ENCODE measurements at regions not wholly inside any gene's neighbourhood (a gene's known extent, or its start where the extent isn't known, plus 50 kb on each side); places are given as distances from the start of the nearest gene placed in this dataset.
"Not testable (repeated sequence)": the region's sequence is repeated elsewhere in the genome, so short reads cannot be mapped to it uniquely, and the experiment has no call there.

DNA sequence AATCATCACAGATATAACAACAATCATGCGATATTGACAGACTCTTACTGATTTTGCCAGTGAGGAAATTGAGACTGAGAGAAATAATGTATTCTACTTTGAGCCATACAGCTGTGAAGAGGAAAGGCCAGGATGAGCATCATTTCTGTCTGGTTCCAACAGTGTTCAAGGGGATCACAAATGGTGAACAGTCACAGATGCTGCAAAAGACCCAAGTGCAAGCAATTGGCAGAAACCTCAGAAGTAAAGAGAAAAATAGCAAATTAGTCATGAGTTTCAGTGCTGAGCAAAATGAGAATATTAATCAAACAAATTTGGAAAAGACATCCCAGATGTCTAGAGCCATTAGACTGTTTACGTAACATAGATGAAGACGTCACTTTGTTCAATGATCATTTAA lies 114.1 kb downstream of the RAB38 start:
- no peak for DNase-seq (ENCODE audit: low read depth)

DNA sequence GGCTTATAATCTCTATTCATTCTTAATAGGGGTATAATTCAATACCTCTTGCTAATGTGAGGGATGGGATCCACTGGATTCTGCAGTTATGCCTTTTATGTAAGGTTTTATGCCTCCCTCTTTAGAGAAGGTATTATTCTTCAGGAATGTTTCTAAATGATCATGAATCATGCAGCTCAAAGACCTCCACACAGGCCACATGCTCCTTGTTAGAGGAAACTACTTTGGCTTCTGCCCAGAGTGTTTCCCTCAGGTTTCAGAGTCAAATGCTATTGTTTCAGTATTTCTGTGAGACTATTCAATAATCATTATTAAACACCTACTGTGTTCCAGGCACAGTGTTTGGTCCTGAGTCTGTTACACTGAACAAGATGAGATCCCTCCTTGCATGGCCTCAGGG lies 115.9 kb downstream of the RAB38 start:
- no peak for DNase-seq (ENCODE audit: low read depth)

DNA sequence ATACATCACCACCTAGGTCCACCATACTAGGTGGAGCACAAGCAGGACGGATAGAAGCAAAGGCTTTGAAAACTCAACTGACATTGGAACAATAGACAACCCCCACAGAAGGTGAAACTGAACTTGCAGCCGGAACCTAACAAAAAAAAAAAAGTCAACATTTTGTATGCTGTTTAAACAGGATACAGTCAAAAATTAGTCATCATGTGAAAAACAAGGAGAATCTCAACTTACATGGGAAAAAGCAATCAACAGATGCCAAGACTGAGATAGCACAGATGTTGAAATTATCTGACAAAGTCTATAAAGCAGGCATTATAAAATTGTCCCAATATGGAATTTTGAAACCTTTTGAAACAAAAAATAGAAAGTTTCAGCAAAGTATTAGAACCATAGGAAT lies 123.8 kb downstream of the RAB38 start:
- no peak for DNase-seq (ENCODE audit: low read depth)

DNA sequence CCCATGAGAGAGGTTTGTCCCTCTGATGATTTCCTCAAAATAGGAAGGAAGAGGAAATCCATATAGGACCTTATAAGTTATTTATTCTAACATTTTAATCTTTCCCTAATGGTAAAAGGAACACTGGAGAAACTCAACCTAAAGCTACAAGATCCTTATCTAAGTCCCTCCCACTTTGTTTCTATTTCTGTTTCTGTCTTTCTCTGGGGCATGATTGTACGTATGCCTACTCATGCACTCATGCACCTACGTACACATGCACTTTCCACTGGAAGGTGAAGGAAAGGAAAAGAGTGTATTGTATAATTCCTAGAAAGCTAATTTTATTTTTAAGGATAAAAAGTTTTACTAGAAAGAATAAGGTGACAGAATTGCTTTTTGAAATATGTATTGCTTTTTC lies 125.0 kb downstream of the RAB38 start:
- DNase-seq (ENCODE audit: low read depth), result no peak

DNA sequence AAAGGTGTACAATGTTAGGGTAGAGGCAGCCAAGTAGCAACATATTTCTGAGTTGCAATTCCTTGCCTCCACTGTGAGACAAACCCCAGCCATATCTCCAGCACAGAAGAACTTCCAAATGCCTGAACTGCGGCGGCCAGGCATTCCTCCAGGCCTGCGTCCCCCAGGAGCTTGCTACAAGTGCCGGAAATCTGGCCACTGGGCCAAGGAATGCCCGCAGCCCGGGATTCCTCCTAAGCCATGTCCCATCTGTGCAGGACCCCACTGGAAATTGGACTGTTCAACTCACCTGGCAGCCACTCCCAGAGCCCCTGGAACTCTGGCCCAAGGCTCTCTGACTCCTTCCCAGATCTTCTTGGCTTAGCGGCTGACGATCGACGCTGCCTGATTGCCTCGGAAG lies 130.0 kb downstream of the RAB38 start:
- DNase-seq (ENCODE audit: low read depth), result not testable (repeated sequence)

DNA sequence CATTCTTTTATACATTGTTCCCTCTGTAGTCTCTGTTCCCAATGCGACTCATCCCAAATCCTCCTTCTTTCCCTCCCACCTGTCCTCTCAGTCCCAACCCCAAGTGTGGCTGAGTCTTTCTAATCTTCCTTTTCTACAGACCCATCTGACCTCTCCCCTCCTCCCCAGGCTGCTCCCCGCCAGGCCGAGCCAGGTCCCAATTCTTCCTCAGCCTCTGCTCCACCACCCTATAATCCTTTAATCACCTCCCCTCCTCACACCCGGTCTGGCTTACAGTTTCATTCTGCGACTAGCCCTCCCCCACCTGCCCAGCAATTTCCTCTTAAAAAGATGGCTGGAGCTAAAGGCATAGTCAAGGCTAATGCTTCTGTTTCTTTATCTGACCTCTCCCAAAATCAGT lies 130.6 kb downstream of the RAB38 start:
- DNase-seq (ENCODE audit: low read depth), result not testable (repeated sequence)

DNA sequence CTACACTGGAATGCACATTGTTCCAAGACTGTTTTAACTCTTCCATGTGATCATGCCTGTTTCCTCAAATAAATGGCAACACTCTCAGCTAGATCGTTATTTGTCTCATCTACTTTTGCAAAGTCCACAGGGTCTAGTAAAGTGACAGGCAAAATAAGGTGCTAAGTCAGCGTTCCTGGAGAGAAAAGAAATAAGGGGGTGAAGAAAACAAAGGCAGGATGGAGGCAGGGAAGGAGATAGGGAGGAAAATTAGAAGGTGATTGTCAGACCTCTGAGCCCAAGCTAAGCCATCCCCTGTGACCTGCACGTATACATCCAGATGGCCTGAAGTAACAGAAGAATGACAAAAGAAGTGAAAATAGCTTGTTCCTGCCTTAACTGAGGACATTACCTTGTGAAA lies 132.1 kb downstream of the RAB38 start:
- DNase-seq (ENCODE audit: low read depth), result no peak

DNA sequence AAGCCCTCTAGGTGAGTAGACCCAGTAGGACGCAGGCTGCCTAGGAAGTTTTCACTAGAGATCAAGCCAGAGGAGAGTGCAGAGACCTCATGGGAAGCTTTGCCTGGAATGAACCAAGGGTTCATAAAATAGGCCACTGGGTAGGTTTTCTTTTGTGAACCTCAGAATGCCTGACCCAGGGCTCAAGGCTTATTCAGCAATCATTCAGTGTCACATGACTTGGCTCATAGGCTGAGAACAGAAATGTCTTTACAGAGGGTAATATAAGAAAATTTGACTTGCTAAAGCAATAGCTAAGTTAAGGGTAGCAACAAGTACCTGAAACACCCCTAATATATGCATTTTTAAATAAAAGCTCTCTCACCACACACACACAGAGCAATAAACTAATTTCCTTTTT lies 132.6 kb downstream of the RAB38 start:
- DNase-seq (ENCODE audit: low read depth), result no peak

DNA sequence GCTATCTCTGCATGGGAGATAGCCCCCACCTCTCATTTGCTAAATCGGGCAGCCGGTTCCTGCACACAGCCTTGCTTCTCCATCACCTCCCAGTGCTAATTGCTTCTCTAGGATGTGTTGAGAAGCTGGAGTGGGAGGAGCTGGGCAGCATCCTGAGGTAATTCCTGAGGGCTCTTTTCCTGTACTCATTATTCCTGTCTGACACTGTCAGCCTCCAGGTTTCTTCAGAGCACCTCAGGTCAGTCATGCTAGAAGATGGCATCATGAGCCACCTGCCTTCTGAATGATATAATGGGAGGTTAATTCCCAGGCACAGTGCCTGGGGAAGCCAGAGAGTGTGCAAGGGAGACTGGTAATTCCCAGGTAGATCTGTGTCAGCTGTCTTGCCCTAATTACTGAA lies 133.0 kb downstream of the RAB38 start:
- DNase-seq (ENCODE audit: low read depth), result no peak

DNA sequence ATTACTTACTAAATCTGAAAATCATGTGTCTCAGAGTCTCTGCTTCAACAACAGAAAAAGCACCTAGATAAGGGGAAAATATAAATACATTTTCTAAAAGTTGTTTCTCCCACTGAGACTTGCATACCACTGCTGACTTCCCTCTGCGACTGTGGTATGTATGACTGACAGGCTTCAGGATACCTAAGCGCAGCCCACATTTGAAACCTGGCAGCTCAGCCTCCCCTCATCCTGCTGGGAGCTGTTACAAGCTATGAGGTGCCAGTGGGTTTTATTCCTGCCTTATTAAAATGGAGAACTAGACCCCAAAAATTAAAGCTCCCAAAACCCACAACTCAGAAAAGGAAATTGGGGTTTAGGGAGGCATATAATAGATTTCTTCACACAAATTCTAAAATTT lies 133.6 kb downstream of the RAB38 start:
- no peak for DNase-seq (ENCODE audit: low read depth)

DNA sequence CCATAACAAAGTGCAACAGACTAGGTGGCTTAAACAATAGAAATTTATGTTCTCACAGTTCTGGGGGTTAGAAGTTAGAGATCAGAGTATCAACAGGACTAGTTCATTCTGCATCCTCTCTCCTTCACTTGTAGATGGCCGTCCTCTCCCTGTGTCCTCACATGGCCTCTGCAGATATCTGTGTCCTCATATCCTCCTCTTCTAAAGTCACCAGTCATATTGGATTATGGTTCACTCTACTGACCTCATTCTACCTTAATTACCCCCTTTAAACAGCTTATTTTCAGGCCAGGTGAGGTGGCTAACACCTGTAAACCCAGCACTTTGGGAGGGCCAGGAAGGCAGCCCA lies 135.1 kb downstream of the RAB38 start:
- no peak for DNase-seq (ENCODE audit: low read depth)

DNA sequence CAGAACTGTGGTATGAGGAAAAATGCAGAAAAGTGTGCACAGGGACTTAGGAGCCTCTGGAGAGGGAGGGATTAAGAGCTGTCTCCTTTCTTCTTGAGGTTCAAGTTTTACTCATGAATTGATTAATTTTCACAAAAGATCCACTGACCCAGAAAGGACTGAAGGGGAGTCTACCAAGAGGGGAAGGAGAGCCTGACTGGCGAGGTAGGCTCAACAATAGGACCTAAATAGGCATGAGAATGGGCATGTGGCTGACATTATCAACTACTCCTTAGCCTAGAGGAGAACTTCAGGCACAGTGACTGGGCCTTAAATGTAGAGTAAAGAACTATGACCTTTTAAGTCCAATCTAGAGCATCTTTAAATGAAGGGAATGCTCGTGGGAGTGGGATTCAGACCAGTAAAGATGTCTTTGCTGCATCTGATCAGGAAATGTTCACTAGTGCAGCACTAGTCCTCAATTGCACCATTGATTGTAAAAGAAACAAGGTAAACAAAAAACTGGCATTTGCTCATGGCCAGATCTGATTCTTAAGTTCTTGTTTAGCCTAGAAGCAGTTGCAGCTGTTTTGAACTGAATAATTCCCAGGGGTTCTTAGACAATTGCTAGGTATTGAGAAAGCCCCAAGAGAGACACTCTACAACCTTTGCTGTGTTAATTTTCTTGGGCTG lies 135.6 kb downstream of the RAB38 start:
- DNase-seq (ENCODE audit: low read depth), result no peak

DNA sequence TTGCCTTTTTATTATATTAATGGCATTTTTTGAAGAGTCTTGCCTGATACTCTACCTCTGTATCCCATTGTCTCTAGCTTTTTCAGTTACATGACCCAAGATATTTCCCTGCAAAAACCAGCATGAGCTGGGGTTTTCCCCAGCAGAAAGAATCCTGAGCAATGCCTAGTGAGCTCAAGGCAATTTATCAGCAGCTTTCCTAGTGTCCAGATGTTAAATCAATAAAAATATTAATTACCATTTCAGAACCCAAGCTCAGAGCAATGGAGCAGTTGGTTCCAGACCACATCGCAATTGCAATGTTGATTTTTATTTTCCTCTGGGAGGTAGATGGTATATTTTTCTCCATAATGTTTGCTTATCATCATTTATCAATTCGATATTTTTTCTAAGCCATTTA lies 137.2 kb downstream of the RAB38 start:
- no peak for DNase-seq (ENCODE audit: low read depth)

DNA sequence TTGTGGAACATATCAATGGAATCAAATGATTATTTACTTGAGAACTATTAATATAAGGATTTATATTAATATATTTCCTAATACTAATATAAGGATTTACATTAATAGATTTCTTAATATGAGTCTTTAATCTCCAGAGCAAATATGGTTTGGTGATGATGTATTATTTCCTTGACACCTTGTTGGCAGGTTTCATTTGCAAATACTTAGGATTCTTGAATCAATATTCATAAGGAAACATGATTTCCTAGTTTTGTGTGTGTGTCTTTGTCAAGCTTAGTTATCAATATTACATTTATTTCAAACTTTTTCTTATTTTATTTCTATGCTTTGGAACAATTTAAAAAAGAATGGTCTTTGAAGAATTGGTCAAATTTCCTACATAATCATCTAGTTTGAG lies 138.5 kb downstream of the RAB38 start:
- no peak for DNase-seq (ENCODE audit: low read depth)

DNA sequence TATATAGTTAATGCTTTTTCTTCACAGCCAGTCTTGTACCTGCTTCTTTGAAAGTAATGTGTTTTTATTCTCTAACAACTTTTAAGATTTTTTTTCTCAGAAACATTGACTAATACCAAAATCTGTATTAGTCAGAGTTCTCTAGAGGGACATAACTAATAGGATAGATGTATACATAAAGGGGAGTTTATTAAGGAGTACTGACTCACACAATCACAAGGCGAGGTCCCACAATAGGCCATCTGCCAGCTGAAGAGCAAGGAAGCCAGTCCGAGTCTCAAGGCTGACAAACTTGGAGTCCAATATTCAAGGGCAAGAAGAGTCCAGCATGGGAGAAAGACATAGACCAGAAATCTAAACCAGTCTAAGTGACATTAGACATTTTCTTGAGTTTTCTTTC lies 140.0 kb downstream of the RAB38 start:
- no peak for DNase-seq (ENCODE audit: low read depth)

DNA sequence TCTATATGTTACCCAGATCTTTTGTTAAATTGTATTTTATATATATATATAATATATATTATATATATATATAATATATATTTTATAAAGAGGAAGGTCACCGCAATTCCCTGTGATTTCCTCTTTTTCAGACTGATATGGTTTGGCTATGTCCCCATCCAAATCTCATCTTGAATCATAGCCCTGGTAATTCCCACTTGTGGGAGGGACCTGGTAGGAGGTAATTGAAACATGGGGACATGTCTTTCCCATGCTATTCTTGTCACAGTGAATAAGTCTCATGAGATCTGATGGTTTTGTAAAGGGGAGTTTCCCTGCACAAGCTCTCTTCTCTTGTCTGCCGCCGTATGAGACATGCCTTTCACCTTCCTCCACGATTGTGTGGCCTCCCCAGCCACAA lies 157.6 kb downstream of the RAB38 start:
- DNase-seq (ENCODE audit: low read depth), result no peak

DNA sequence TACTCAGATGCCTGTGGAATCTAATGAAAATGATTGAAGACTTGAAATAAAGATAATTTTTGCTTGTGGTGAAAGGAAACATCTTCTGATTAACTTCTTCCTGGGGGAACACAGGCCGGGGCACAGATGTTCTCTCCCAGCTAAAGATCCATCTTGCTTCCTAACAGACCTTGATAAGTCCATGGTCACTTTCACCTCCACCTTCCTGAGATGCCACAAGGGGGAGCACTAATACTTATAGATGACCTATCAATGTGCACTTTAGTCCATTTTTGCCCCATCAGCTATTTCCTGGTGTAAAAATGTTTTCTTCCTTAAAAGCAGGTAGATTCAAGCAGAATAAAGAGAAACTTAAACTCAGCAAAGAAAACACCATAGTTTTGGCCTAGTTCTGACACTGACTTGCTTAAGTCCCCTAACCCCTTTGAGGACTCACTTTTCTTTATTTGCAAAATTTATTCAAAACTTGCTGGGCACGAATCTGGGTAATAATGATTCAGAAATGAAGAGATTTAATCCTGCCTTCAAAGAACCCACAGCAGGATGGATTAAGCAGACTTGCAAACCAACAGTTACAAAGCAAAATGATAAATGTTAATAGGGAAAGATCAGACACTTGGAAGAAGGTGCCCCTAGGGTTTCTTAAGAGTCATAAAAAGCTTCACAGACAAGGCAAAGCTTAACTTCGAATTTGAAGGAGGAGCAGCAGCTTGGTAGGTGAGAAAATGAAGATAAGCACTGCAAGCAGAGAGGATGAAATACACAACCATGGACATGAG lies 158.7 kb downstream of the RAB38 start:
- peak; percentile 37 for DNase-seq (ENCODE audit: low read depth)

DNA sequence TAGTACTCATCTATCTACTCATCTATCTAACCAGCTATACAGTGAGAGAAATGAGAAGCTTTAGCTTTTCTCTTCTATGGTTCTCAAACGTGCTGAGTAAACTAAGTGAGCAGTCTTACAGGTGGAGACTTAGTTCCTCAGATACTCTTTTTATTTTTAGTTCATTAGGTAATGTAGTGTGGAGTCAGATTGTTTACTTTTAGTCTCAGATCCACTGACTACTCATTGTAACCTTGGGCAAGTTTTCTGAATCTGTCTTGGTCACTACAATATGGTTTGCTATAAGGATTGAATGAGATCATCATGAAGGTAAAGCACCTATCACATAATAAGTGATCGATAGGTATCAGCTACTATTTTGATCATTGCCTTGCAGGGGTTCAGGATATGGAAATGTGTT lies 160.1 kb downstream of the RAB38 start:
- no peak for DNase-seq (ENCODE audit: low read depth)

DNA sequence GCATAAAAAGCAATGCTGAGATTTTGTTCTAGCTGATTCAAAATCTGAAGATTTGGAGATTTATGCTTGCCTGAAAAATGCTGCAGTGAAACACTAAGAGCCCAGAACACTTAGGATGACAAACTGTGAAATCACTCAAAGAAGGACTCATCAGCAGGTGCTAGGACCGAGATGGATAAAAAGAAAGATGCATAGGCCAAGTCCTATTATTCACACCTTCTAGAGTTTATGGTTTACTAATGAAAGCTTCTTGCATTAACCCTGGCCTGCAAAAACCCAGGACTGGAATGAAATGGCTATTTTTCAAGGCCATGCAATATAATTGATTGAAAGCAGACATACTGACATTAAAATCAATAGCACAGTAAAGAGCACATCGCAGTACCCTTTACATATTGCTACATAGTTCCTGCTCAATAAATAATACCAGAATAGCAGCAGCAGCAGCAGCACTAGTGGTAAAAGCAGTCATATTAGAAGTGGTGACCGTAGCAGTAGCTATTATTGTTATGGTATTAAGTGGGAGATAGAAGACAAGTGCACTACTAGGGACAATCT lies 161.7 kb downstream of the RAB38 start:
- no peak for DNase-seq (ENCODE audit: low read depth)

DNA sequence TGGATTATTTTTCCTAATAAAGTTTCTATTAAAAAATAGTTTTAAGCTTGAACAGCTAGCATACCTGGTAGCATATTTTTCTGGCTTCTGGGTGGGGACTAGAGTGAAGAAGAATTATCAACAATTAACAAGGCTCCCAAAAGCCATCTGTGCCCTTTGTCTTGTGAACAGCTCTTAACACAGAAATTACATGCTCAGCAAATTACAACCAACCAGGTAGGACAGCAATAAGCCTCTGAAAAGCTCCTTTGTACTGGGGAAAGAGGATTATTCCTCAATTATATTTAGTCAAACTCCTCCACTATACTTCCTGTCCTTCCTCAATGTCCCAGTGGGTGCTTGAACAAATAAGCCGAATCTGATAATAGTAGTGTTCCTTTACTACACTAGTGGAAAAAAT lies 162.8 kb downstream of the RAB38 start:
- no peak for DNase-seq (ENCODE audit: low read depth)

DNA sequence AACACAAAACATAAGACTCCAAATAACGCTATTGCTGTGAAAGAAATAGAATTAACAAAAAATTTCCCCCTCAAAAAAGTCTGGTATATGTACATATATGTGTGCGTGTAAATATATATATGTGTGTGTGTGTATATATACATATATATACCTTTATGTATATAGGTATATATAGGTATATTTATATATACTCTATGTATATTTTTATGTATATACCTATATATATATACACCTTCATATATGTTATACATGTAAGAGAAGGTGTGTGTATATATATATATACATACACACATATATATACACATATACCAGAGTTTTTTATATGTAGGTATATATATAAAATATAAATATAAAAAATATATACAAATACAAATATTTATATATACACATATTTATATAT lies 199.2 kb downstream of the RAB38 start:
- no peak for DNase-seq (ENCODE audit: low read depth)

DNA sequence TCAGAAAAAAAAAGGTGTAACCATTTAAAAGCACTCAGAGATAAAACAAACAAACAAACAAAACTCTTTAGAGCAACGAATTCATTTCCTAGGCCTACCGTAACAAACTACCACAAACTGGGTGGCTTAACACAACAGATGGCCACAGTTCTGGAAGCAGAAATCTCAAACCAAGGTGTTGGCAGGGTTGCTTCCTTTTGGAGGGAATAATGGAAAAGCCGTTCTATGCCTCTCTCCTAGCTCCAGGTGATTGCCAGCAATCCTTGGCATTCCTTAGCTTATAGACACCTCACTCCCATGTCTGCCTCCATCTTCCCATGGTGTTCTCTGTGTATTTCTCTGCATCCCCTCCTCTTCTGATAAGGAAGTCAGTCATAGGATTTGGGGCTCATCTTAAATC lies 200.4 kb downstream of the RAB38 start:
- no peak for DNase-seq (ENCODE audit: low read depth)

DNA sequence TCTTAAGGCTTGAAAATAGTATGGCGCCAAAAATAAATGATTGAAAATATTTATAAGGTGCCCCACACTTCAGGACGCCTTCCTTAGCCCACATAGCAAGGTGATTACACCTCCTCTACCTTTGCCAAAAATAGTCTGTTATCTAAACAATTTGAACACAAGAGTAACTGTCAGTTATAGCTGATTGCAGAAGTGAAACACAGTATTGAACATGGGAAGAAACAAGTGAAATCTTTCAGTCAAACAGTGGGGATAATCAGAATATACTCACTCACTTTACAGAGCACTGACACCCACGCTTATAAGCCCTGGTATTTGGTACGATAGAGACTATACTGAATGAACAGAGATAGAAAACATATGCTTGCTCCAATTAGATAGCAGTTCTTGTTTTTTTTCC lies 203.1 kb downstream of the RAB38 start:
- DNase-seq (ENCODE audit: low read depth), result no peak

DNA sequence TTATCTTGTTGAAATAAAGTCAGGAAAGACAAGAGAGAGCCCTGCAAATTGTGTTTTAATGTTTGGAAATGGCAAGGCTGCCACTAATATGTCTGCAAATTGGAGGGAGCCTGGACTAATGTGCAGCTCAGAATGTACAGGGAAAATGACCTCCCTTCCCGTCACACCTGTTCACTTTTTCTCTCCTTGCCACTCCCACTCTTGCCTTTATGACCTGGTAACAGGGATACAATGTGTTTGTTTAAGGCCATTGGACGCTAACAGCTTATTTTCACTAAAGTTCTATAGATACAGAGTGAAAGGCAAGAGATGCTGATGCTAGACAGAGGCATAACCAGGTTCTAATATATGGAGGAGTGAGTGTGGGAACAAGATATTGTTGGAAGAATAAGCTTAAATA lies 203.9 kb downstream of the RAB38 start:
- DNase-seq (ENCODE audit: low read depth), result no peak
